Gastroesophageal sphincter (tissue), 3 donors: ENCODE measurements at regions not wholly inside any gene's neighbourhood (a gene's known extent, or its start where the extent isn't known, plus 50 kb on each side); places are given as distances from the start of the nearest gene placed in this dataset.

ENCODE experiments used
- POLR2A ChIP-seq, 2 donors: fragments of 450-650 bp; IDR thresholded peaks; one replicate each; pipeline ENCODE4 v1.6.1; 2017; ENCODE audit warnings: antibody characterized with exemption in 2 of 2, mild to moderate bottlenecking in 2 of 2, moderate library complexity in 1 of 2
- POLR2AphosphoS5 ChIP-seq: sonication (generic); formaldehyde crosslinking; IDR thresholded peaks from one replicate; pipeline ENCODE4 v1.6.1; 2017; ENCODE audit warnings: antibody characterized with exemption
- TF ChIP-seq, protein P1 (sequence below), 4 experiments: fragments of 200-600 bp in 2 of 4; fragments of 450-650 bp in 2 of 4; sonication (generic) in 1 of 4; IDR thresholded peaks; one replicate each; pipeline ENCODE4 v1.5.1; 2017 to 2019; ENCODE audit warnings: antibody characterized with exemption in 4 of 4, mild to moderate bottlenecking in 2 of 4, moderate library complexity in 2 of 4

DNA sequence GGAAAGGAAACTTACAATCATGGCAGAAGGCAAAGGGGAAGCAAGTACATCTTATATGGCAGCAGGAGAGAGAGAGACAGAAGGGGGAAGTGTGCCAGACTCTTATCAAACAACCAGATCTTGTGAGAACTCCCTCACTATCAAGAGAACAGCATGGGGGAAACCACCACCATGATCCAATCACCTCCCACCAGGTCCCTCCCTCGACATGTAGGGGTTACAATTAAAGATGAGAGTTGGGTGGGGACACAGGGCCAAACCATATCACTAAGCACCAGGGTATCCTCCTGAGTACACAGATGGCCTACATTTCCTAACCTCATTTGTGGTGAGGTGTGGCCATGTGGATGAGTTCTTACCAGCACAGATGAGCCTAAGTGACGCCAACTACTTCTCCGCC lies 348.6 kb upstream of the ZFHX3 start:
- TF ChIP-seq, protein P1, sequence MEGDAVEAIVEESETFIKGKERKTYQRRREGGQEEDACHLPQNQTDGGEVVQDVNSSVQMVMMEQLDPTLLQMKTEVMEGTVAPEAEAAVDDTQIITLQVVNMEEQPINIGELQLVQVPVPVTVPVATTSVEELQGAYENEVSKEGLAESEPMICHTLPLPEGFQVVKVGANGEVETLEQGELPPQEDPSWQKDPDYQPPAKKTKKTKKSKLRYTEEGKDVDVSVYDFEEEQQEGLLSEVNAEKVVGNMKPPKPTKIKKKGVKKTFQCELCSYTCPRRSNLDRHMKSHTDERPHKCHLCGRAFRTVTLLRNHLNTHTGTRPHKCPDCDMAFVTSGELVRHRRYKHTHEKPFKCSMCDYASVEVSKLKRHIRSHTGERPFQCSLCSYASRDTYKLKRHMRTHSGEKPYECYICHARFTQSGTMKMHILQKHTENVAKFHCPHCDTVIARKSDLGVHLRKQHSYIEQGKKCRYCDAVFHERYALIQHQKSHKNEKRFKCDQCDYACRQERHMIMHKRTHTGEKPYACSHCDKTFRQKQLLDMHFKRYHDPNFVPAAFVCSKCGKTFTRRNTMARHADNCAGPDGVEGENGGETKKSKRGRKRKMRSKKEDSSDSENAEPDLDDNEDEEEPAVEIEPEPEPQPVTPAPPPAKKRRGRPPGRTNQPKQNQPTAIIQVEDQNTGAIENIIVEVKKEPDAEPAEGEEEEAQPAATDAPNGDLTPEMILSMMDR (IDR thresholded peaks at IDR 0.05): no peak
- TF ChIP-seq POLR2A (IDR thresholded peaks at IDR 0.05) (no peak), POLR2AphosphoS5 (no peak)
